Ascending aorta (tissue), 2 donors: ENCODE measurements at regions not wholly inside any gene's neighbourhood (a gene's known extent, or its start where the extent isn't known, plus 50 kb on each side); places are given as distances from the start of the nearest gene placed in this dataset.

Experiments
- DNase-seq, 2 donors: peaks; one replicate each; pipeline ENCODE4 v3.0.0-alpha.2; 2019; ENCODE audit warnings: low spot score in 2 of 2
- H3K27ac ChIP-seq, 2 donors: fragments of 200-600 bp; sonication (generic); one replicate each; pipeline ENCODE4 v1.5.1; 2016 to 2017; ENCODE audit warnings: mild to moderate bottlenecking in 1 of 2
- H3K27me3 ChIP-seq: fragments of 200-600 bp; sonication (generic); one replicate; pipeline ENCODE4 v1.5.1; 2017
- H3K36me3 ChIP-seq, 2 donors: fragments of 200-600 bp; sonication (generic); one replicate each; pipeline ENCODE4 v1.5.1; 2016
- H3K4me1 ChIP-seq, 2 donors: fragments of 200-600 bp; sonication (generic); one replicate each; pipeline ENCODE4 v1.5.1; 2016 to 2017; ENCODE audit warnings: mild to moderate bottlenecking in 1 of 2
- H3K4me3 ChIP-seq, 2 donors: fragments of 200-600 bp; sonication (generic); one replicate each; pipeline ENCODE4 v1.5.1; 2016 to 2017; ENCODE audit warnings: mild to moderate bottlenecking in 1 of 2
- H3K9me3 ChIP-seq, 2 donors: fragments of 200-600 bp; sonication (generic); one replicate each; pipeline ENCODE4 v1.5.1; 2016
- intact Hi-C: fragments of 100-400 bp; cut with DNase I; formaldehyde crosslinking; loops from one replicate; pipeline ENCODE4 v1.15.1; 2023
- TF ChIP-seq, protein P1 (sequence below), 3 experiments: fragments of 200-600 bp in 2 of 3; fragments of 450-650 bp in 1 of 3; sonication (generic) in 2 of 3; IDR thresholded peaks; one replicate each; pipeline ENCODE4 v1.5.1; 2016 to 2019; ENCODE audit warnings: antibody characterized with exemption in 3 of 3, mild to moderate bottlenecking in 1 of 3, moderate library complexity in 1 of 3

DNA sequence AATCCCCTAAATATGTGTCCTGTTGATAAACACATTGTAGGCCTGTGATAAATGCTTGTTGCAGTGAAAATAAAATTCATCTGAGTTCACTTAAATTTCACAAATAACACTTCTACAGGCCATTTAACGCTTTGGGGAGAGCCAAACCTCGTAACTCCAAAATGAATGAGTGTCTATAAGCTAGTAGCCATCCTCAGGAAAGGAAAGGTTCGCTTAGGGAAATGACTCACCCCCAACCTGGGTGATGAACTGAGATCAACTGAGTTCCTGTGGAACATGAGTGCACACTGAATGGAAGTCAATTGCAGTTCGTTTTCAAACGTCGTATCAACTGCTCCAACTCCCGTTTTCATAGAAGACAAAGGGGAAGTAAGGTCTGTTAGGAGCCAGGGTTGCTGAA lies 527.6 kb upstream of the ID2 start:
- H3K27ac ChIP-seq = no peak overlapping the region
- H3K36me3 ChIP-seq = no peaks in the 10 kb centered on the region
- intact Hi-C loops = no loop called here
- TF ChIP-seq, protein P1, sequence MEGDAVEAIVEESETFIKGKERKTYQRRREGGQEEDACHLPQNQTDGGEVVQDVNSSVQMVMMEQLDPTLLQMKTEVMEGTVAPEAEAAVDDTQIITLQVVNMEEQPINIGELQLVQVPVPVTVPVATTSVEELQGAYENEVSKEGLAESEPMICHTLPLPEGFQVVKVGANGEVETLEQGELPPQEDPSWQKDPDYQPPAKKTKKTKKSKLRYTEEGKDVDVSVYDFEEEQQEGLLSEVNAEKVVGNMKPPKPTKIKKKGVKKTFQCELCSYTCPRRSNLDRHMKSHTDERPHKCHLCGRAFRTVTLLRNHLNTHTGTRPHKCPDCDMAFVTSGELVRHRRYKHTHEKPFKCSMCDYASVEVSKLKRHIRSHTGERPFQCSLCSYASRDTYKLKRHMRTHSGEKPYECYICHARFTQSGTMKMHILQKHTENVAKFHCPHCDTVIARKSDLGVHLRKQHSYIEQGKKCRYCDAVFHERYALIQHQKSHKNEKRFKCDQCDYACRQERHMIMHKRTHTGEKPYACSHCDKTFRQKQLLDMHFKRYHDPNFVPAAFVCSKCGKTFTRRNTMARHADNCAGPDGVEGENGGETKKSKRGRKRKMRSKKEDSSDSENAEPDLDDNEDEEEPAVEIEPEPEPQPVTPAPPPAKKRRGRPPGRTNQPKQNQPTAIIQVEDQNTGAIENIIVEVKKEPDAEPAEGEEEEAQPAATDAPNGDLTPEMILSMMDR (IDR thresholded peaks at IDR 0.05) = no peak
- H3K27me3 ChIP-seq = no peaks in the 10 kb centered on the region
- H3K4me3 ChIP-seq = no peak overlapping the region
- peaks cover 0 to 13% of the 10 kb centered on the region in 2 donors for H3K4me1 ChIP-seq
- DNase-seq = no peak
- H3K9me3 ChIP-seq = no peaks in the 10 kb centered on the region

DNA sequence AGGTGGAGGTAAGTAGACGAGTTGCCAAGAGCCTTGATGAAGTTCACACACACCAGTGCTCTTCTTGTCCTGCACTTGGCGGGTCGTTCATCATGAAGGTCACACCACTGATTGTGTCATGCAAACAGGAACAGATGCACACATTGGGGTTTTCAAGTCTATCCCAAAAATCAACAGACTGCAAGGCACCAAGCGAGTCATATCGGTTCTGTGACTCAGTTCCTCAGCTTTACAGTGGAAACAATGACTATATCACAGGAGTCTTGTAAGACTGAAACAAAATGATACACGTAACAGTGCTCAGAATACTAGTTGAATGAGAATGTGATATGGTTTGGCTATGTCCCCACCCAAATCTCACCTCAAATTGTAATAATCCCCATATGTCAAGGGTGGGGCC lies 526.9 kb upstream of the ID2 start:
- H3K27me3 ChIP-seq = no peaks in the 10 kb centered on the region
- peaks cover 0 to 7% of the 10 kb centered on the region in 2 donors for H3K4me1 ChIP-seq
- no peak for DNase-seq
- intact Hi-C loops = no loop called here
- H3K4me3 ChIP-seq = no peak overlapping the region
- no peaks in the 10 kb centered on the region for H3K9me3 ChIP-seq
- TF ChIP-seq, protein P1 (IDR thresholded peaks at IDR 0.05) = no peak
- no peaks in the 10 kb centered on the region for H3K36me3 ChIP-seq
- H3K27ac ChIP-seq = no peak overlapping the region

DNA sequence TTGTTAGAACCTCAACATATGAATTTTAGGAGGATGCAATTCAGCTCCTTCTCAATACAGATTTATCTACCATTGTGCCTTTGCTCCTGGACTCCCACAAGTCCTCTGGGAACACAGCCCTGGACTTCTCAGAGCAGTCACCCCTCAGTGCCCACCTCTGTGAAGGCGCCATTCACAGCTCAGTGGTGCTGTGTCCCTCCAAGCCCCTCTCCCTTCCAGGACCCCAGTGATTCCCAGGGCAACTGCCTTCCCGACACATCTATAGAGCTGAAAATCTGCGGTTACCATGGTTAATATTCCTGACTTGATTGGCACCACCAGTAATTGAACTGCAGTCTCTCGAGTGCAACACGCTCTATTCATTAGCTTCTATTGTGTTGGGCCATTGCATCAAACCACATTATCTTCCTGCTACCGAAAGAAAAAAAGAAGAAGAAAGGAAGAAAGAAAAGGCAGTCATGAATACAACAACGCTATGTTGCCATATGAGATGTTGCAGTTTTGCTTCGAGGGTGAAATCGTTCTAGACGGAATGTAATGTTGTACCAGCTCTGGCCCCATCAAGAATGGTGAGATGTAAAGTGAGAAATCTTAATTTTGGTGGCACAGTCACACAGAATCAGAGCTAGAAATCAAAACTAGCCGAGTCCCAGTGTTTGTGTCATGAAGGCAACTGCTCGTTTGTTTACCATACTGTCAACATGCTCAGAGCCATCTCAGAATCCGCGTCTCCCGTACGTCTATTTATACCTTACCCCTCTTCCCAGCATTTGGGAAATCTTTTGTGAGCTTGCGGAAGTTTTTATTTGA lies 524.0 kb upstream of the ID2 start:
- no peaks in the 10 kb centered on the region for H3K27me3 ChIP-seq
- no peak for DNase-seq
- H3K9me3 ChIP-seq = no peaks in the 10 kb centered on the region
- H3K36me3 ChIP-seq = no peaks in the 10 kb centered on the region
- no peak overlapping the region for H3K27ac ChIP-seq
- peaks cover 0 to 2% of the 10 kb centered on the region in 2 donors for H3K4me1 ChIP-seq
- TF ChIP-seq, protein P1 (IDR thresholded peaks at IDR 0.05) = no peak
- no peak overlapping the region for H3K4me3 ChIP-seq
- intact Hi-C loops = no loop called here

DNA sequence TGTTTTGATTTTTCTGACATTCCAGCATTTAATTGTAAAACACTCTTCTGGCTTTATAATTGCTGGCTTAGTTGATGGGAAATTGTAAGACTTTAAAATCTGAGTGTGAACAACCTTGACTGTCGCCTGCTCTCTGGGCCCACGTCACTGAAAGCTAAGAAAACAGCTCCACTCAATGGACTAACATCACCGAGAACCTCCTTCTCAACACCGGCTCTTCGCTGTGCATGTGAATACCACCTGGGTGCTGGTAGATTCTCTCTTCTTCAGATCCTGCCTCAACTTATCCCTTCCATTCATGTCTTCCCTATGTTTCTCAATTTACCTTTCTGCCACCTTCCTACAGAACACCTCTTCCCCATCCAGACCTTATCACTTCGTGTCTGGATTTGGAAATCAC lies 523.1 kb upstream of the ID2 start:
- Histone ChIP-seq H3K4me1 (peaks cover 0 to 2% of the 10 kb centered on the region in 2 donors), H3K27ac (no peak overlapping the region), H3K27me3 (no peaks in the 10 kb centered on the region), H3K9me3 (no peaks in the 10 kb centered on the region), H3K36me3 (no peaks in the 10 kb centered on the region), H3K4me3 (no peak overlapping the region)
- intact Hi-C loops = no loop called here
- TF ChIP-seq, protein P1 (IDR thresholded peaks at IDR 0.05) = no peak
- no peak for DNase-seq

DNA sequence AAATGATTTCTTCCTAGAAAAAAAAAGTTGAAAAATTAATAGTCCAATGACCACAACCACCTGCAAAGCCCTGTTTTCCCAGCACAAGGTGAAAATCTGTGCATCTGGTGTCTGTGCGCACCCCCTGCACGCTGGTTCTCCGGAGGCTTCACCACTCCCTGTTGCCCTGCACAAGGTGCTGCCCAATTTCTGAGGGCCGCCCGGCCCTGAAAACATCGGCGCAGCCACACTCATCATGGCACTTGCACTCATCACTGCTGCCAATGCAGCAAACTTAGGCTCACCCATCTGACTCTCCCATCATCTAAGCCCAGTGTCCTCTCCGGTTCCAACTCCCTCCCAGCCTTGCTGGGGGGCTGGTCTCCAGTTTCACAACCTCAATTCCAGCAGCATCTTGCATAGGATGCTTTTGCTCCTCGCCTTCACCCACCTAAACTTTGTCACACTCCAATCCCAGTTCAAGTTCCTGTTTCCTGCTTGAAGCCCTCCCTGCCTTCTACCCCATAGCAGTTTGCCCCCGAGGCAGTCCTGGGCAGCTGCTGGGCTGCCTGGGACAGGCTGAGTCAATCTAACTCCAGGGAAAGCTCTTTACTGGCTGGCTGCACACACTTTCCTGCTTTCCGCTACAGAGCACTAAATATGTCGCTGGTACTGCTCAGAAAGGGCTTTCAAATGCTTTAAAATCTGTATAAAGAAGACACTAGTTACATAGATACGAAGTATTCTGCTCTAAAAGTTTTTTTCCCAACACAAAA lies 522.5 kb upstream of the ID2 start:
- Histone ChIP-seq H3K9me3 (no peaks in the 10 kb centered on the region), H3K4me3 (no peak overlapping the region), H3K36me3 (no peaks in the 10 kb centered on the region), H3K27me3 (no peaks in the 10 kb centered on the region), H3K4me1 (peaks cover 0 to 2% of the 10 kb centered on the region in 2 donors), H3K27ac (no peak overlapping the region)
- intact Hi-C loops = no loop called here
- TF ChIP-seq, protein P1 (IDR thresholded peaks at IDR 0.05) = no peak
- DNase-seq = no peak
